ENCODE measurements at regions not wholly inside any gene's neighbourhood (a gene's known extent, or its start where the extent isn't known, plus 50 kb on each side); places are given as distances from the start of the nearest gene placed in this dataset.
A peak's percentile ranks its signal among the peaks of the same experiment; 100 is the strongest.

DNA sequence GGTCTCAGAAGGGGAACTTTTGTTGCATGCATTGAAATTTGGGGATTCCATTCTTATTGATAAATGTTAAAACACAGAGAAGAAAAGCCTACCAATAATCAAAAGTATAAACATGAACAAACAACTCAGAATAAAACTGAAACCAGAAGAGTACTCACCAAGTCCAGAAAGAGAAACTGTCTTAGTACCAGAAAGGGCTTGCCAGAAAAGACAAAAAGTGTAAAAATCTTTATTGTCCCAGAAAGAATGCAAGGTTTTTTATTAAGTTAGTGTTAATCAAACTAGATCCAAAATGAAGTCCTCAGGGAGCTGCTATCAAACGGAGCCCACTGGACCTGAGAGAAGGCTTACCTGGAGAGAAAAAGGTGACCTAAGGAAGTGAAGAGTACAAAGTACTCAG is 897.5 kb downstream of the PCDH7 start:
- H3K4me1 ChIP-seq (ENCODE audit: control insufficient read depth, extremely low read depth, insufficient read depth, low read length), result no peaks in the 10 kb centered on the region
- H3K27ac ChIP-seq (ENCODE audit: insufficient read depth, low read length), result no peak overlapping the region
- no peaks in the 10 kb centered on the region for H3K9me3 ChIP-seq (ENCODE audit: control insufficient read depth, insufficient read depth, low read depth, low read length)
- no peak overlapping the region for H3K9ac ChIP-seq (ENCODE audit: insufficient read depth, low read length)
- no peak overlapping the region for H3K4me2 ChIP-seq (ENCODE audit: extremely low read depth, insufficient read depth, low read length)
- no peak for TF ChIP-seq EZH2 (IDR thresholded peaks at IDR 0.05; ENCODE audit: low read length, missing control alignments)
- TF ChIP-seq, protein P1, sequence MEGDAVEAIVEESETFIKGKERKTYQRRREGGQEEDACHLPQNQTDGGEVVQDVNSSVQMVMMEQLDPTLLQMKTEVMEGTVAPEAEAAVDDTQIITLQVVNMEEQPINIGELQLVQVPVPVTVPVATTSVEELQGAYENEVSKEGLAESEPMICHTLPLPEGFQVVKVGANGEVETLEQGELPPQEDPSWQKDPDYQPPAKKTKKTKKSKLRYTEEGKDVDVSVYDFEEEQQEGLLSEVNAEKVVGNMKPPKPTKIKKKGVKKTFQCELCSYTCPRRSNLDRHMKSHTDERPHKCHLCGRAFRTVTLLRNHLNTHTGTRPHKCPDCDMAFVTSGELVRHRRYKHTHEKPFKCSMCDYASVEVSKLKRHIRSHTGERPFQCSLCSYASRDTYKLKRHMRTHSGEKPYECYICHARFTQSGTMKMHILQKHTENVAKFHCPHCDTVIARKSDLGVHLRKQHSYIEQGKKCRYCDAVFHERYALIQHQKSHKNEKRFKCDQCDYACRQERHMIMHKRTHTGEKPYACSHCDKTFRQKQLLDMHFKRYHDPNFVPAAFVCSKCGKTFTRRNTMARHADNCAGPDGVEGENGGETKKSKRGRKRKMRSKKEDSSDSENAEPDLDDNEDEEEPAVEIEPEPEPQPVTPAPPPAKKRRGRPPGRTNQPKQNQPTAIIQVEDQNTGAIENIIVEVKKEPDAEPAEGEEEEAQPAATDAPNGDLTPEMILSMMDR (conservative IDR thresholded peaks at IDR 0.05 in 1 of 2, IDR thresholded peaks at IDR 0.05 in 1 of 2; ENCODE audit: low read depth in 1 of 2, low read length in 2 of 2), result no peak
- no peaks in the 10 kb centered on the region for H4K20me1 ChIP-seq (ENCODE audit: control insufficient read depth, extremely low read depth, insufficient read depth, low read length)
- H3K36me3 ChIP-seq (ENCODE audit: control insufficient read depth, insufficient read depth, low read length), result no peaks in the 10 kb centered on the region
- no peak overlapping the region for H2AFZ ChIP-seq (ENCODE audit: low read length)
- no peaks in the 10 kb centered on the region for H3K27me3 ChIP-seq (ENCODE audit: control insufficient read depth, insufficient read depth, low read length)
- H3K79me2 ChIP-seq (ENCODE audit: control insufficient read depth, insufficient read depth, low read length), result no peaks in the 10 kb centered on the region
- DNase-seq (ENCODE audit: low read depth in 2 of 2), result no peak
- H3K4me3 ChIP-seq (replicated peaks in 1 of 4; ENCODE audit: control extremely low read depth in 1 of 4, insufficient read depth in 1 of 4, low read depth in 3 of 4, low read length in 4 of 4), result no peak overlapping the region

DNA sequence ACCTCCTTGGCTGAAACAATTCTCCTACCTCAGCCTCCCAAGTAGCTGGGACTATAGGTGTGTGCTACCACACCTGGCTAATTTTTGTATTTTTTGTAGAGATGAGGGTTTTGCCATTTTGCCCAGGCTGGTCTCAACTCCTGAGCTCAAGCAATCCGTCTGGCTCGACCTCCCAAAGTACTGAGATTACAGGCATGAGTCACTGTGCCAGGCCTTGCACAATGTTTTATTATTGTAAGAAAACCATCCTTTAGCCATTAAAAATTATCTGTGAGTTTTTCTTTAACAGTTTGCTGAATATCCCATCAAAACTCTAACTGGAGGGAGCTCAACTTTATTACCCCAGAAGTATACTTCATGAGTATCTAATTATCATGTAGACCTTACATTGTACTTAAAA is 900.3 kb downstream of the PCDH7 start:
- Histone ChIP-seq H3K36me3 (ENCODE audit: control insufficient read depth, insufficient read depth, low read length) (no peaks in the 10 kb centered on the region), H3K9me3 (ENCODE audit: control insufficient read depth, insufficient read depth, low read depth, low read length) (no peaks in the 10 kb centered on the region), H4K20me1 (ENCODE audit: control insufficient read depth, extremely low read depth, insufficient read depth, low read length) (no peaks in the 10 kb centered on the region), H3K27ac (ENCODE audit: insufficient read depth, low read length) (no peak overlapping the region), H3K9ac (ENCODE audit: insufficient read depth, low read length) (no peak overlapping the region), H3K4me2 (ENCODE audit: extremely low read depth, insufficient read depth, low read length) (no peak overlapping the region), H3K4me1 (ENCODE audit: control insufficient read depth, extremely low read depth, insufficient read depth, low read length) (no peaks in the 10 kb centered on the region), H3K27me3 (ENCODE audit: control insufficient read depth, insufficient read depth, low read length) (no peaks in the 10 kb centered on the region), H2AFZ (ENCODE audit: low read length) (no peak overlapping the region), H3K79me2 (ENCODE audit: control insufficient read depth, insufficient read depth, low read length) (no peaks in the 10 kb centered on the region), H3K4me3 (replicated peaks in 1 of 4; ENCODE audit: control extremely low read depth in 1 of 4, insufficient read depth in 1 of 4, low read depth in 3 of 4, low read length in 4 of 4) (no peak overlapping the region)
- TF ChIP-seq EZH2 (IDR thresholded peaks at IDR 0.05; ENCODE audit: low read length, missing control alignments), result no peak
- TF ChIP-seq, protein P1 (conservative IDR thresholded peaks at IDR 0.05 in 1 of 2, IDR thresholded peaks at IDR 0.05 in 1 of 2; ENCODE audit: low read depth in 1 of 2, low read length in 2 of 2), result no peak
- DNase-seq (ENCODE audit: low read depth in 2 of 2), result peak; percentile 10 to 66

DNA sequence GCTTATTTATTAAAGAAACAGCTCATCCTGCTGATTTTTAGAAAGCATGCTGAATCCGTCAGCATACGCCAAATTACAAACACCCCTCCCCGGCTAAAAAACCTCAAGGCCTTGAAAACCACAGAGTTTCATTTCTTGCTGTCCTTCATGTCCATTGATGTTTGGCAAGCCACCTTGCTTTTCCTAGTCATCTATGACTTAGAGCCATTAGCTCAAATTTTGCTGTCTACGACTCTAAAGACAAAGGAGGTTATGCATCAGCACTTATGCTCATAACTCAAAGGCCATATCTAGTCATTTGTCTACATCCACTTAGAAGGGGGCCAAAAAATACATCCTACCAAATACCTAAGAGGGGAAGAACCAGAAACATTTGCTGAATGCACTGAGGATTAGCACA is 925.1 kb downstream of the PCDH7 start:
- Histone ChIP-seq H3K4me2 (ENCODE audit: extremely low read depth, insufficient read depth, low read length) (no peak overlapping the region), H3K9ac (ENCODE audit: insufficient read depth, low read length) (no peak overlapping the region), H3K4me3 (replicated peaks in 1 of 4; ENCODE audit: control extremely low read depth in 1 of 4, insufficient read depth in 1 of 4, low read depth in 3 of 4, low read length in 4 of 4) (no peak overlapping the region), H4K20me1 (ENCODE audit: control insufficient read depth, extremely low read depth, insufficient read depth, low read length) (no peaks in the 10 kb centered on the region), H3K79me2 (ENCODE audit: control insufficient read depth, insufficient read depth, low read length) (no peaks in the 10 kb centered on the region), H3K27me3 (ENCODE audit: control insufficient read depth, insufficient read depth, low read length) (no peaks in the 10 kb centered on the region), H3K9me3 (ENCODE audit: control insufficient read depth, insufficient read depth, low read depth, low read length) (no peaks in the 10 kb centered on the region), H2AFZ (ENCODE audit: low read length) (no peak overlapping the region), H3K36me3 (ENCODE audit: control insufficient read depth, insufficient read depth, low read length) (no peaks in the 10 kb centered on the region), H3K4me1 (ENCODE audit: control insufficient read depth, extremely low read depth, insufficient read depth, low read length) (no peaks in the 10 kb centered on the region), H3K27ac (ENCODE audit: insufficient read depth, low read length) (no peak overlapping the region)
- TF ChIP-seq, protein P1 (conservative IDR thresholded peaks at IDR 0.05 in 1 of 2, IDR thresholded peaks at IDR 0.05 in 1 of 2; ENCODE audit: low read depth in 1 of 2, low read length in 2 of 2), result no peak
- no peak for TF ChIP-seq EZH2 (IDR thresholded peaks at IDR 0.05; ENCODE audit: low read length, missing control alignments)
- DNase-seq (ENCODE audit: low read depth in 2 of 2), result peak in 1 of 2 donors; percentile 56

Measured in fibroblast of lung (primary cell).